Suprapubic skin (tissue), 4 donors: ENCODE measurements at regions not wholly inside any gene's neighbourhood (a gene's known extent, or its start where the extent isn't known, plus 50 kb on each side); places are given as distances from the start of the nearest gene placed in this dataset.

Experiments
- DNase-seq, 2 donors: peaks; one replicate each; pipeline ENCODE4 v3.0.0-alpha.2; 2019; ENCODE audit warnings: low spot score in 2 of 2
- H3K27ac ChIP-seq: fragments of 200-600 bp; sonication (generic); one replicate; pipeline ENCODE4 v1.5.1; 2019
- H3K27me3 ChIP-seq: fragments of 200-600 bp; sonication (generic); one replicate; pipeline ENCODE4 v1.5.1; 2019
- H3K36me3 ChIP-seq: fragments of 200-600 bp; sonication (generic); one replicate; pipeline ENCODE4 v1.5.1; 2019
- H3K4me1 ChIP-seq: fragments of 200-600 bp; sonication (generic); one replicate; pipeline ENCODE4 v1.5.1; 2019
- H3K4me3 ChIP-seq: fragments of 200-600 bp; sonication (generic); one replicate; pipeline ENCODE4 v1.5.1; 2019; ENCODE audit warnings: mild to moderate bottlenecking
- H3K9me3 ChIP-seq: fragments of 200-600 bp; sonication (generic); one replicate; pipeline ENCODE4 v1.5.1; 2019
- CTCF ChIP-seq, 2 donors: fragments of 200-600 bp in 1 of 2; fragments of 450-650 bp in 1 of 2; sonication (generic) in 1 of 2; IDR thresholded peaks; one replicate each; pipeline ENCODE4 v1.5.1; 2016 to 2019; ENCODE audit warnings: antibody characterized with exemption in 2 of 2, mild to moderate bottlenecking in 1 of 2, moderate library complexity in 1 of 2
- EP300 ChIP-seq: sonication (generic); formaldehyde crosslinking; IDR thresholded peaks from one replicate; pipeline ENCODE4 v1.6.1; 2017; ENCODE audit warnings: antibody characterized with exemption
- POLR2A ChIP-seq, 2 donors: fragments of 450-650 bp; IDR thresholded peaks; one replicate each; pipeline ENCODE4 v1.6.1; 2017; ENCODE audit warnings: antibody characterized with exemption in 2 of 2, mild to moderate bottlenecking in 2 of 2, moderate library complexity in 2 of 2
- POLR2AphosphoS5 ChIP-seq, 3 donors: sonication (generic); formaldehyde crosslinking; IDR thresholded peaks; one replicate each; pipeline ENCODE4 v1.6.1; 2017; ENCODE audit warnings: antibody characterized with exemption in 3 of 3
- WGBS: methylation state at CpG from one replicate; pipeline ENCODE4 v1.1.5; 2018; 5-methylcytosine and 5-hydroxymethylcytosine counted together

GRCh38 chr3:148044151-148044550, 635.0 kb downstream of the ZIC1 start:
- WGBS = 82% methylated on average over 1 of the region's 1 CpG
- no peaks in the 10 kb centered on the region for H3K36me3 ChIP-seq
- no peaks in the 10 kb centered on the region for H3K9me3 ChIP-seq
- no peak for DNase-seq
- no peaks in the 10 kb centered on the region for H3K4me1 ChIP-seq
- H3K27me3 ChIP-seq = no peaks in the 10 kb centered on the region
- TF ChIP-seq POLR2A (IDR thresholded peaks at IDR 0.05) (no peak), EP300 (no peak), POLR2AphosphoS5 (IDR thresholded peaks at IDR 0.05) (no peak), CTCF (IDR thresholded peaks at IDR 0.05) (no peak)
- no peak overlapping the region for H3K27ac ChIP-seq
- H3K4me3 ChIP-seq = no peak overlapping the region

GRCh38 chr3:148054999-148055398, 642.7 kb upstream of the AGTR1 start:
- Histone ChIP-seq H3K27me3 (no peaks in the 10 kb centered on the region), H3K9me3 (no peaks in the 10 kb centered on the region), H3K4me3 (no peak overlapping the region), H3K4me1 (no peaks in the 10 kb centered on the region), H3K27ac (no peak overlapping the region), H3K36me3 (no peaks in the 10 kb centered on the region)
- no peak for TF ChIP-seq EP300
- no peak for TF ChIP-seq POLR2AphosphoS5 (IDR thresholded peaks at IDR 0.05)
- no peak for TF ChIP-seq POLR2A (IDR thresholded peaks at IDR 0.05)
- no peak for TF ChIP-seq CTCF (IDR thresholded peaks at IDR 0.05)
- no peak for DNase-seq
- WGBS = 52% methylated on average over 2 of the region's 2 CpGs

GRCh38 chr3:148062590-148062989, 635.1 kb upstream of the AGTR1 start:
- no peak for TF ChIP-seq CTCF (IDR thresholded peaks at IDR 0.05)
- no peaks in the 10 kb centered on the region for H3K27me3 ChIP-seq
- no peaks in the 10 kb centered on the region for H3K9me3 ChIP-seq
- WGBS = 73% methylated on average over 1 of the region's 1 CpG
- no peak for DNase-seq
- no peaks in the 10 kb centered on the region for H3K36me3 ChIP-seq
- no peak overlapping the region for H3K27ac ChIP-seq
- no peaks in the 10 kb centered on the region for H3K4me1 ChIP-seq
- no peak overlapping the region for H3K4me3 ChIP-seq

- Histone ChIP-seq H3K27me3 (no peaks in the 10 kb centered on the region), H3K9me3 (no peaks in the 10 kb centered on the region), H3K4me1 (no peaks in the 10 kb centered on the region), H3K36me3 (no peaks in the 10 kb centered on the region), H3K27ac (no peak overlapping the region), H3K4me3 (no peak overlapping the region)
- TF ChIP-seq POLR2AphosphoS5 (IDR thresholded peaks at IDR 0.05) = no peak
- TF ChIP-seq CTCF (IDR thresholded peaks at IDR 0.05) = no peak
- TF ChIP-seq POLR2A (IDR thresholded peaks at IDR 0.05) = no peak
- TF ChIP-seq EP300 = no peak
- no peak for DNase-seq
- WGBS = 63% methylated on average over 1 of the region's 1 CpG
These were observed 630.9 kb upstream of the AGTR1 start for GRCh38 chr3:148066802-148067201.

DNA sequence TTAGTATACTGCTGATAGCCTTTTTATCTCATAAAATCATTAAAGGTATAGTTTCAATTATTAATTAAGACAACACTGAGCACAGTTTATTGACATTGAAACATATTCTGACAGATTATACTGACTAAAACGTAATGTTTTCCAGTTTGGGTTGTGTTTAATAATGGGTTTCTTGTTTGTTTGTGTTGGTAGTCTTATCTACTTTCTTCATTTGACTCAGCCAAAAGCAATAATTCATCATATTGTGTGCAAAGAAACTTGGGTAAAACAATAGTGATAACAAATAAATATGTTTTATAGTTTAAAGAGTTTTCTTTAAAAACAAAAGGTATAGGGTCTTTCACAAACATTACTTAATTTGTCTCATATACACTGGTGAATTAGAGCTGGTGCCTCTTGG, 629.2 kb upstream of the AGTR1 start:
- Histone ChIP-seq H3K27me3 (no peaks in the 10 kb centered on the region), H3K4me3 (no peak overlapping the region), H3K4me1 (no peaks in the 10 kb centered on the region), H3K27ac (no peak overlapping the region), H3K9me3 (no peaks in the 10 kb centered on the region), H3K36me3 (no peaks in the 10 kb centered on the region)
- DNase-seq = no peak
- 62% methylated on average over 1 of the region's 1 CpG for WGBS
- TF ChIP-seq CTCF (IDR thresholded peaks at IDR 0.05) = no peak
